ENCODE measurements at regions not wholly inside any gene's neighbourhood (a gene's known extent, or its start where the extent isn't known, plus 50 kb on each side); places are given as distances from the start of the nearest gene placed in this dataset.

DNA sequence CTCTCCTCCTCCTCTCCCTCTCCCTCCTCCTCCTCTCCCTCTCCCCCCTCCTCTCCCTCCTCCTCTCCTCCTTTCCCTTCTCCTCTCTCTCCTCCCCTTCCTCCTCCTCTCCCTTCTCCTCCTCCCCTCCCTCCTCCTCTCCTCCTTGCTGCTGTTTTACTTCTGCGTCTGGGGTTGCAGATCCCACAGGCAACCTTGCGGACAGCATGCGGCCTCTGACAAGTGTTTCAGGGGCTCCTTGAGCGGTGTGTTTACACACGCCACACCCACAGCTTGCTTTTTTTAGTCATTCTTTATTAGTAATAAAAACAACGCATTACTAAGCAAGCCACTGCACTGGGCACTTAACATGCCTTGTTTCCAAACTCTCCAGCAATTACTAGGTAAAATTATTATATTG lies 81.9 kb downstream of the TFAP2C start:
- TF ChIP-seq, protein P1, sequence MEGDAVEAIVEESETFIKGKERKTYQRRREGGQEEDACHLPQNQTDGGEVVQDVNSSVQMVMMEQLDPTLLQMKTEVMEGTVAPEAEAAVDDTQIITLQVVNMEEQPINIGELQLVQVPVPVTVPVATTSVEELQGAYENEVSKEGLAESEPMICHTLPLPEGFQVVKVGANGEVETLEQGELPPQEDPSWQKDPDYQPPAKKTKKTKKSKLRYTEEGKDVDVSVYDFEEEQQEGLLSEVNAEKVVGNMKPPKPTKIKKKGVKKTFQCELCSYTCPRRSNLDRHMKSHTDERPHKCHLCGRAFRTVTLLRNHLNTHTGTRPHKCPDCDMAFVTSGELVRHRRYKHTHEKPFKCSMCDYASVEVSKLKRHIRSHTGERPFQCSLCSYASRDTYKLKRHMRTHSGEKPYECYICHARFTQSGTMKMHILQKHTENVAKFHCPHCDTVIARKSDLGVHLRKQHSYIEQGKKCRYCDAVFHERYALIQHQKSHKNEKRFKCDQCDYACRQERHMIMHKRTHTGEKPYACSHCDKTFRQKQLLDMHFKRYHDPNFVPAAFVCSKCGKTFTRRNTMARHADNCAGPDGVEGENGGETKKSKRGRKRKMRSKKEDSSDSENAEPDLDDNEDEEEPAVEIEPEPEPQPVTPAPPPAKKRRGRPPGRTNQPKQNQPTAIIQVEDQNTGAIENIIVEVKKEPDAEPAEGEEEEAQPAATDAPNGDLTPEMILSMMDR (IDR thresholded peaks at IDR 0.05; ENCODE audit: low read depth, low read length) = no peak
- TF ChIP-seq EZH2phosphoT487 (IDR thresholded peaks at IDR 0.05; ENCODE audit: low read depth) = no peak
